ENCODE measurements at regions not wholly inside any gene's neighbourhood (a gene's known extent, or its start where the extent isn't known, plus 50 kb on each side); places are given as distances from the start of the nearest gene placed in this dataset.

GRCh38 chr3:75144406-75144805 is 519.7 kb upstream of the FRG2C start:
- no peak overlapping the region for H3K4me3 ChIP-seq (ENCODE audit: low read depth, low read length)
- TF ChIP-seq CTCF (IDR thresholded peaks at IDR 0.05; ENCODE audit: low read depth, low read length) = no peak

DNA sequence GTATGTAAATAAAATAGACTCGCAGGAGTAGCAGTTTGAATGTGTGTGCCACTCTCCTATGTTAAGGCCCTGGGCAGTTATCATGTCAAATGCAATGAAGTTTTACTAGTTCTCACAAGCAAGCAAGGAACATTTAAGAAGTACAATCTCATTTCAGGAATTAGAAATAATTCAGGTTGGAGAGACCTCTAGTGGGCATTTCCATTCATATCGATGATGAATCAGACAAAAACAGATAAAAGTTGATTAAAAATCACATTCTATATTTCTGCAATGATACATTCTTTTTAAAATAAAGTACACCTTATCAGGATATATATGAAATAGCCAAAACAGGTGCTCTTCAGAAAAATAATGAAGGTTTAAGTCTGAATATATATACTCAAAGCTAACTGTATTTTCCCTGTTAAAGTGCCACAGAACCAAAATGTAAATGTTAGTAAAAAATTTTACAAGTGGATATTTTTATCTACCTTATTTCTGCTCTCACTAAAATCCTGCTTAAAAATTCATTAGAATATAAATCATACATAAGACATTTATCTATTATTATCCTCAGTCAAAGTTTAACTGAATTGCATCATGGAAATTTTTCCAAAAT is 492.4 kb upstream of the FRG2C start:
- no peak overlapping the region for H3K4me3 ChIP-seq (ENCODE audit: low read depth, low read length)
- no peak for TF ChIP-seq CTCF (IDR thresholded peaks at IDR 0.05; ENCODE audit: low read depth, low read length)

GRCh38 chr3:75176937-75177336 is 487.2 kb upstream of the FRG2C start:
- TF ChIP-seq CTCF (IDR thresholded peaks at IDR 0.05; ENCODE audit: low read depth, low read length) = no peak
- H3K4me3 ChIP-seq (ENCODE audit: low read depth, low read length) = no peak overlapping the region

GRCh38 chr3:75180235-75180944 is 483.7 kb upstream of the FRG2C start:
- TF ChIP-seq CTCF (IDR thresholded peaks at IDR 0.05; ENCODE audit: low read depth, low read length) = no peak
- H3K4me3 ChIP-seq (ENCODE audit: low read depth, low read length) = no peak overlapping the region

DNA sequence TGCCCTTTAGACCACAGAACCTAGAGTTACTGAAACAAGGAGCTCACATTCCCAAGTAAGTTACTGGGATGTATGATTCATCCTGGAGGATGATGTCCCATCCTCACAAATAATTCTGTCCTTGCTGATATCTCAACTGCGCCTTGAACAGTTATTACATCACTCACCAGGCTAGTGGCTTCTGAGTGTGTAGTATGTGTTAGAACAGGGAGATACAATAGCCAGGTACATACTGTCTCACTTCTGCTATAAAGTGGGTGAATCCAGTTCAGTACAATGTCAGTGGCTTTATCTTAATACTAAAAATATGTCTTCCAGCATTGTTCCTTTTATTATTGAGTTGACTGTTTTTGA is 483.2 kb upstream of the FRG2C start:
- no peak for TF ChIP-seq CTCF (IDR thresholded peaks at IDR 0.05; ENCODE audit: low read depth, low read length)
- H3K4me3 ChIP-seq (ENCODE audit: low read depth, low read length) = no peak overlapping the region

- H3K4me3 ChIP-seq (ENCODE audit: low read depth, low read length) = no peak overlapping the region
- TF ChIP-seq CTCF (IDR thresholded peaks at IDR 0.05; ENCODE audit: low read depth, low read length) = no peak
Measured at GRCh38 chr3:75188962-75189361, 475.2 kb upstream of the FRG2C start.

GRCh38 chr3:75192146-75192616 is 471.9 kb upstream of the FRG2C start:
- no peak overlapping the region for H3K4me3 ChIP-seq (ENCODE audit: low read depth, low read length)
- peak; percentile 84 for TF ChIP-seq CTCF (IDR thresholded peaks at IDR 0.05; ENCODE audit: low read depth, low read length)

Data from WI38 (cell line).